ENCODE measurements at regions not wholly inside any gene's neighbourhood (a gene's known extent, or its start where the extent isn't known, plus 50 kb on each side); places are given as distances from the start of the nearest gene placed in this dataset.
"Not testable (repeated sequence)": the region's sequence is repeated elsewhere in the genome, so short reads cannot be mapped to it uniquely, and the experiment has no call there.

- H3K9me3 ChIP-seq (ENCODE audit: control insufficient read depth, insufficient read depth, low read length); H3K36me3 ChIP-seq (ENCODE audit: control insufficient read depth, insufficient read depth, low read length); H3K4me1 ChIP-seq (ENCODE audit: control insufficient read depth, insufficient read depth, low read length); H3K27ac ChIP-seq (ENCODE audit: low read length); H3K27me3 ChIP-seq (ENCODE audit: control insufficient read depth, insufficient read depth, low read length); DNase-seq (ENCODE audit: low read depth, low spot score); H3K4me3 ChIP-seq (ENCODE audit: low read length): not testable (repeated sequence)
- whole genome bisulfite sequencing (ENCODE audit: insufficient coverage, insufficient read length), result no CpG with 5 or more reads among the region's 3 CpGs
Observed at GRCh38 chrY:3123482-3123881, 188.3 kb downstream of the ZFY start.

GRCh38 chrY:3171074-3171473, 235.9 kb downstream of the ZFY start:
- H3K27ac ChIP-seq (ENCODE audit: low read length); H3K9me3 ChIP-seq (ENCODE audit: control insufficient read depth, insufficient read depth, low read length); H3K4me3 ChIP-seq (ENCODE audit: low read length); H3K4me1 ChIP-seq (ENCODE audit: control insufficient read depth, insufficient read depth, low read length); H3K27me3 ChIP-seq (ENCODE audit: control insufficient read depth, insufficient read depth, low read length); DNase-seq (ENCODE audit: low read depth, low spot score); H3K36me3 ChIP-seq (ENCODE audit: control insufficient read depth, insufficient read depth, low read length): not testable (repeated sequence)
- WGBS (ENCODE audit: insufficient coverage, insufficient read length), result no CpG with 5 or more reads among the region's 2 CpGs

- not testable (repeated sequence) for H3K4me1 ChIP-seq (ENCODE audit: control insufficient read depth, insufficient read depth, low read length); H3K27me3 ChIP-seq (ENCODE audit: control insufficient read depth, insufficient read depth, low read length); DNase-seq (ENCODE audit: low read depth, low spot score); H3K4me3 ChIP-seq (ENCODE audit: low read length); H3K27ac ChIP-seq (ENCODE audit: low read length); H3K9me3 ChIP-seq (ENCODE audit: control insufficient read depth, insufficient read depth, low read length); H3K36me3 ChIP-seq (ENCODE audit: control insufficient read depth, insufficient read depth, low read length)
- no CpG with 5 or more reads among the region's 5 CpGs for WGBS (ENCODE audit: insufficient coverage, insufficient read length)
Observed at GRCh38 chrY:3195035-3195434, 259.9 kb downstream of the ZFY start.

- WGBS (ENCODE audit: insufficient coverage, insufficient read length), result no CpG with 5 or more reads among the region's 3 CpGs
- DNase-seq (ENCODE audit: low read depth, low spot score); H3K36me3 ChIP-seq (ENCODE audit: control insufficient read depth, insufficient read depth, low read length); H3K27me3 ChIP-seq (ENCODE audit: control insufficient read depth, insufficient read depth, low read length); H3K4me3 ChIP-seq (ENCODE audit: low read length); H3K9me3 ChIP-seq (ENCODE audit: control insufficient read depth, insufficient read depth, low read length); H3K4me1 ChIP-seq (ENCODE audit: control insufficient read depth, insufficient read depth, low read length); H3K27ac ChIP-seq (ENCODE audit: low read length): not testable (repeated sequence)
Observed at GRCh38 chrY:3202287-3202686, 267.1 kb downstream of the ZFY start.

- H3K9me3 ChIP-seq (ENCODE audit: control insufficient read depth, insufficient read depth, low read length); H3K27ac ChIP-seq (ENCODE audit: low read length): not testable (repeated sequence)
Observed at GRCh38 chrY:3206733-3207132, 271.6 kb downstream of the ZFY start.

GRCh38 chrY:3213183-3213582, 278.0 kb downstream of the ZFY start:
- H3K27ac ChIP-seq (ENCODE audit: low read length); H3K4me3 ChIP-seq (ENCODE audit: low read length); DNase-seq (ENCODE audit: low read depth, low spot score); H3K36me3 ChIP-seq (ENCODE audit: control insufficient read depth, insufficient read depth, low read length); H3K4me1 ChIP-seq (ENCODE audit: control insufficient read depth, insufficient read depth, low read length); H3K9me3 ChIP-seq (ENCODE audit: control insufficient read depth, insufficient read depth, low read length); H3K27me3 ChIP-seq (ENCODE audit: control insufficient read depth, insufficient read depth, low read length): not testable (repeated sequence)
- WGBS (ENCODE audit: insufficient coverage, insufficient read length), result no CpG with 5 or more reads among the region's 1 CpG

More at GRCh38 chrY:3206733-3207132, 271.6 kb downstream of the ZFY start:
- H3K4me1 ChIP-seq (ENCODE audit: control insufficient read depth, insufficient read depth, low read length); H3K4me3 ChIP-seq (ENCODE audit: low read length); DNase-seq (ENCODE audit: low read depth, low spot score); H3K27me3 ChIP-seq (ENCODE audit: control insufficient read depth, insufficient read depth, low read length); H3K36me3 ChIP-seq (ENCODE audit: control insufficient read depth, insufficient read depth, low read length): not testable (repeated sequence)

- not testable (repeated sequence) for H3K27me3 ChIP-seq (ENCODE audit: control insufficient read depth, insufficient read depth, low read length); H3K4me3 ChIP-seq (ENCODE audit: low read length); H3K27ac ChIP-seq (ENCODE audit: low read length); DNase-seq (ENCODE audit: low read depth, low spot score); H3K4me1 ChIP-seq (ENCODE audit: control insufficient read depth, insufficient read depth, low read length); H3K36me3 ChIP-seq (ENCODE audit: control insufficient read depth, insufficient read depth, low read length); H3K9me3 ChIP-seq (ENCODE audit: control insufficient read depth, insufficient read depth, low read length)
- no CpG with 5 or more reads among the region's 4 CpGs for WGBS (ENCODE audit: insufficient coverage, insufficient read length)
Observed at GRCh38 chrY:3218134-3218533, 283.0 kb downstream of the ZFY start.

GRCh38 chrY:3218559-3218958, 283.4 kb downstream of the ZFY start:
- no CpG with 5 or more reads among the region's 6 CpGs for WGBS (ENCODE audit: insufficient coverage, insufficient read length)
- H3K4me3 ChIP-seq (ENCODE audit: low read length), result not testable (repeated sequence)

GRCh38 chrY:3262911-3263310, 316.0 kb upstream of the TGIF2LY start:
- H3K9me3 ChIP-seq (ENCODE audit: control insufficient read depth, insufficient read depth, low read length); H3K27ac ChIP-seq (ENCODE audit: low read length); H3K36me3 ChIP-seq (ENCODE audit: control insufficient read depth, insufficient read depth, low read length); H3K27me3 ChIP-seq (ENCODE audit: control insufficient read depth, insufficient read depth, low read length); H3K4me1 ChIP-seq (ENCODE audit: control insufficient read depth, insufficient read depth, low read length); DNase-seq (ENCODE audit: low read depth, low spot score); H3K4me3 ChIP-seq (ENCODE audit: low read length): not testable (repeated sequence)
- WGBS (ENCODE audit: insufficient coverage, insufficient read length), result no CpG with 5 or more reads among the region's 2 CpGs

More at GRCh38 chrY:3218559-3218958, 283.4 kb downstream of the ZFY start:
- not testable (repeated sequence) for H3K9me3 ChIP-seq (ENCODE audit: control insufficient read depth, insufficient read depth, low read length); H3K27me3 ChIP-seq (ENCODE audit: control insufficient read depth, insufficient read depth, low read length); DNase-seq (ENCODE audit: low read depth, low spot score); H3K4me1 ChIP-seq (ENCODE audit: control insufficient read depth, insufficient read depth, low read length); H3K27ac ChIP-seq (ENCODE audit: low read length); H3K36me3 ChIP-seq (ENCODE audit: control insufficient read depth, insufficient read depth, low read length)

GRCh38 chrY:3288063-3288462, 290.8 kb upstream of the TGIF2LY start:
- not testable (repeated sequence) for H3K36me3 ChIP-seq (ENCODE audit: control insufficient read depth, insufficient read depth, low read length); H3K4me1 ChIP-seq (ENCODE audit: control insufficient read depth, insufficient read depth, low read length); H3K27ac ChIP-seq (ENCODE audit: low read length); H3K4me3 ChIP-seq (ENCODE audit: low read length); H3K9me3 ChIP-seq (ENCODE audit: control insufficient read depth, insufficient read depth, low read length); DNase-seq (ENCODE audit: low read depth, low spot score); H3K27me3 ChIP-seq (ENCODE audit: control insufficient read depth, insufficient read depth, low read length)
- WGBS (ENCODE audit: insufficient coverage, insufficient read length), result no CpG with 5 or more reads among the region's 6 CpGs

GRCh38 chrY:3297235-3297634, 281.6 kb upstream of the TGIF2LY start:
- DNase-seq (ENCODE audit: low read depth, low spot score); H3K4me1 ChIP-seq (ENCODE audit: control insufficient read depth, insufficient read depth, low read length); H3K27ac ChIP-seq (ENCODE audit: low read length); H3K4me3 ChIP-seq (ENCODE audit: low read length); H3K9me3 ChIP-seq (ENCODE audit: control insufficient read depth, insufficient read depth, low read length); H3K27me3 ChIP-seq (ENCODE audit: control insufficient read depth, insufficient read depth, low read length); H3K36me3 ChIP-seq (ENCODE audit: control insufficient read depth, insufficient read depth, low read length): not testable (repeated sequence)
- no CpG with 5 or more reads among the region's 3 CpGs for WGBS (ENCODE audit: insufficient coverage, insufficient read length)

All from iPS DF 6.9 (cell line).